Liver (tissue), 8 donors: ENCODE measurements at regions not wholly inside any gene's neighbourhood (a gene's known extent, or its start where the extent isn't known, plus 50 kb on each side); places are given as distances from the start of the nearest gene placed in this dataset.

ENCODE experiments used
- DNase-seq: peaks from one replicate; pipeline ENCODE4 v3.0.0-alpha.2; 2017; ENCODE audit warnings: low spot score
- H3K27ac ChIP-seq, 2 donors: one replicate each; pipeline ENCODE4 v1.7.0; 2013; ENCODE audit warnings: inconsistent platforms in 2 of 2, low read length in 2 of 2, control low read depth in 1 of 2, low read depth in 1 of 2, mild to moderate bottlenecking in 1 of 2
- H3K27me3 ChIP-seq, 4 donors: one replicate each; pipeline versions ENCODE4 v1.6.1 to v1.7.0; 2013; ENCODE audit warnings: low read length in 3 of 4, inconsistent platforms in 1 of 4, mild to moderate bottlenecking in 1 of 4, moderate library complexity in 1 of 4; ENCODE audit not compliant: control insufficient read depth in 4 of 4, insufficient read depth in 4 of 4
- H3K36me3 ChIP-seq, 4 donors: one replicate each; pipeline versions ENCODE4 v1.6.1 to v1.7.0; 2013; ENCODE audit warnings: low read length in 3 of 4, mild to moderate bottlenecking in 3 of 4, low read depth in 1 of 4, moderate library complexity in 1 of 4; ENCODE audit not compliant: control insufficient read depth in 4 of 4, insufficient read depth in 3 of 4
- H3K4me1 ChIP-seq, 4 donors: one replicate each; pipeline versions ENCODE4 v1.6.1 to v1.7.0; 2013; ENCODE audit warnings: low read length in 3 of 4, mild to moderate bottlenecking in 3 of 4, moderate library complexity in 1 of 4; ENCODE audit not compliant: control insufficient read depth in 4 of 4, insufficient read depth in 4 of 4
- H3K4me3 ChIP-seq, 3 donors: one replicate each; pipeline versions ENCODE4 v1.6.1 to v1.7.0; 2013; ENCODE audit warnings: low read length in 3 of 3, control low read depth in 1 of 3, low read depth in 1 of 3, mild to moderate bottlenecking in 1 of 3
- H3K9ac ChIP-seq, 2 donors: one replicate each; pipeline ENCODE4 v1.7.0; 2013; ENCODE audit warnings: low read length in 2 of 2, mild to moderate bottlenecking in 2 of 2, moderate library complexity in 2 of 2, control low read depth in 1 of 2, low read depth in 1 of 2
- H3K9me3 ChIP-seq, 4 donors: one replicate each; pipeline versions ENCODE4 v1.6.1 to v1.7.0; 2013; ENCODE audit warnings: low read length in 3 of 4; ENCODE audit not compliant: control insufficient read depth in 4 of 4
- ATF3 ChIP-seq: IDR thresholded peaks from 2 replicates; pipeline ENCODE4 v1.6.1; 2016; ENCODE audit warnings: antibody characterized with exemption
- CTCF ChIP-seq: fragments of 150-350 bp; IDR thresholded peaks from 2 replicates; pipeline ENCODE4 v1.5.1; 2017; ENCODE audit warnings: improper control_type of control experiment, low read depth, low read length; ENCODE audit not compliant: missing input control
- EGR1 ChIP-seq, 2 donors: IDR thresholded peaks; 2 replicates each; pipeline ENCODE4 v1.6.1; 2016 to 2018; ENCODE audit warnings: antibody characterized with exemption in 2 of 2, low read depth in 2 of 2
- FOXA1 ChIP-seq: IDR thresholded peaks from 2 replicates; pipeline ENCODE4 v1.6.1; 2016; ENCODE audit warnings: antibody characterized with exemption
- FOXA2 ChIP-seq: IDR thresholded peaks from 2 replicates; pipeline ENCODE4 v1.6.1; 2016; ENCODE audit warnings: antibody characterized with exemption
- GABPA ChIP-seq, 2 donors: IDR thresholded peaks in 1 of 2; conservative IDR thresholded peaks in 1 of 2; 2 replicates each; pipeline ENCODE4 v1.6.1; 2016; ENCODE audit warnings: antibody characterized with exemption in 2 of 2, mild to moderate bottlenecking in 1 of 2, moderate library complexity in 1 of 2
- HNF4A ChIP-seq, 2 donors: conservative IDR thresholded peaks; 2 replicates each; pipeline ENCODE4 v1.6.1; 2016; ENCODE audit warnings: antibody characterized with exemption in 2 of 2, mild to moderate bottlenecking in 2 of 2
- HNF4G ChIP-seq: IDR thresholded peaks from 2 replicates; pipeline ENCODE4 v1.6.1; 2016; ENCODE audit warnings: antibody characterized with exemption
- JUND ChIP-seq, 2 donors: IDR thresholded peaks; 2 replicates each; pipeline ENCODE4 v1.6.1; 2016; ENCODE audit warnings: antibody characterized with exemption in 2 of 2
- MAX ChIP-seq: IDR thresholded peaks from 2 replicates; pipeline ENCODE4 v1.6.1; 2016; ENCODE audit warnings: antibody characterized with exemption
- NR2F2 ChIP-seq: IDR thresholded peaks from 2 replicates; pipeline ENCODE4 v1.6.1; 2016; ENCODE audit warnings: antibody characterized with exemption
- RAD21 ChIP-seq, 2 donors: IDR thresholded peaks; 2 replicates each; pipeline ENCODE4 v1.6.1; 2016; ENCODE audit warnings: antibody characterized with exemption in 2 of 2, mild to moderate bottlenecking in 2 of 2
- REST ChIP-seq: IDR thresholded peaks from 2 replicates; pipeline ENCODE4 v1.6.1; 2016; ENCODE audit warnings: antibody characterized with exemption, mild to moderate bottlenecking
- RXRA ChIP-seq, 2 donors: IDR thresholded peaks; 2 replicates each; pipeline ENCODE4 v1.6.1; 2017 to 2018; ENCODE audit warnings: antibody characterized with exemption in 2 of 2, mild to moderate bottlenecking in 1 of 2
- SP1 ChIP-seq: IDR thresholded peaks from 2 replicates; pipeline ENCODE4 v1.6.1; 2018; ENCODE audit warnings: antibody characterized with exemption, mild to moderate bottlenecking
- TAF1 ChIP-seq: conservative IDR thresholded peaks from 2 replicates; pipeline ENCODE4 v1.6.1; 2016; ENCODE audit warnings: antibody characterized with exemption, mild to moderate bottlenecking
- YY1 ChIP-seq: IDR thresholded peaks from 2 replicates; pipeline ENCODE4 v1.6.1; 2016; ENCODE audit warnings: antibody characterized with exemption, mild to moderate bottlenecking
- ZBTB33 ChIP-seq: IDR thresholded peaks from 2 replicates; pipeline ENCODE4 v1.6.1; 2016; ENCODE audit warnings: antibody characterized with exemption
- WGBS: extraction: QIAGEN DNeasy Blood & Tissue Kit; methylation state at CpG from one replicate; pipeline ENCODE4 v1.1.7; 2013; 5-methylcytosine and 5-hydroxymethylcytosine counted together
- donor health status: healthy.
- donor health status: healthy.
- donor health status: healthy.
- donor health status: healthy.
- donor health status: healthy.

- TF ChIP-seq ATF3 (no peak), GABPA (IDR thresholded peaks at IDR 0.05 in 1 of 2, conservative IDR thresholded peaks at IDR 0.05 in 1 of 2) (peak in 1 of 2 donors; percentile 22), HNF4G (no peak), HNF4A (conservative IDR thresholded peaks at IDR 0.05) (peak; percentile 48 to 65), NR2F2 (no peak), JUND (IDR thresholded peaks at IDR 0.05) (peak in 1 of 2 donors; percentile 40), FOXA1 (peak; percentile 84), YY1 (peak; percentile 86), EGR1 (IDR thresholded peaks at IDR 0.05; ENCODE audit: low read depth in 2 of 2) (no peak), FOXA2 (peak; percentile 90), RXRA (IDR thresholded peaks at IDR 0.05) (peak; percentile 54 to 79), MAX (peak; percentile 40), CTCF (no peak), ZBTB33 (no peak), REST (no peak), RAD21 (IDR thresholded peaks at IDR 0.05) (peak; percentile 20 to 32), TAF1 (no peak), SP1 (peak; percentile 10)
Observed at GRCh38 chr16:80468029-80468428, 72.8 kb upstream of the DYNLRB2 start.

More at GRCh38 chr16:80468029-80468428, 72.8 kb upstream of the DYNLRB2 start:
- no peaks in the 10 kb centered on the region for H3K27me3 ChIP-seq
- H3K4me3 ChIP-seq: no peak overlapping the region
- 47% methylated on average over 8 of the region's 8 CpGs for WGBS
- H3K27ac ChIP-seq: no peak overlapping the region
- peaks cover 5 to 35% (median 29%) of the 10 kb centered on the region in 4 donors for H3K4me1 ChIP-seq
- no peak overlapping the region for H3K9ac ChIP-seq
- DNase-seq: no peak
- H3K36me3 ChIP-seq: no peaks in the 10 kb centered on the region
- peaks cover 0 to 8% (median 1%) of the 10 kb centered on the region in 4 donors for H3K9me3 ChIP-seq
